ENCODE measurements at regions not wholly inside any gene's neighbourhood (a gene's known extent, or its start where the extent isn't known, plus 50 kb on each side); places are given as distances from the start of the nearest gene placed in this dataset.

DNA sequence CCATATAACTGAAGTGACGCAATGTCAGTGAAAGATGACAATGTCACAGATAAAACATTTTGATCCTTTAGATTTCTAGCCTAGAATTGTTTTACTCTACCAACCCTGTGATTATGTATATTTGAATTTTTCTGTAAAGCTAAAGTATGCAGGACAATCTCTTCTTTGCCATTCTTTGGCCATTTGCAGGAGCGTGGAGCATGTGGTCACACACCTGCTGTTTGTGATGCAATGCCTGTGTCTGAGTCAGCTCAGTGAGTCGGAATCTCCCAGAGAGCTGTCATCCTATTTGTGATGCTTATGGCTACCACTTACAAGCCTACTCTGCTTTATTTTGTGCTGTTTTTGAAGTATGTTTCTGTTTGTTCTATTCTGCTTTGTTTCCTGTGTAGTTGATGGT is 214.5 kb downstream of the NAF1 start:
- TF ChIP-seq EZH2 (IDR thresholded peaks at IDR 0.05; ENCODE audit: borderline replicate concordance, low read depth, low read length, poor library complexity, severe bottlenecking), result no peak
- TF ChIP-seq, protein P1, sequence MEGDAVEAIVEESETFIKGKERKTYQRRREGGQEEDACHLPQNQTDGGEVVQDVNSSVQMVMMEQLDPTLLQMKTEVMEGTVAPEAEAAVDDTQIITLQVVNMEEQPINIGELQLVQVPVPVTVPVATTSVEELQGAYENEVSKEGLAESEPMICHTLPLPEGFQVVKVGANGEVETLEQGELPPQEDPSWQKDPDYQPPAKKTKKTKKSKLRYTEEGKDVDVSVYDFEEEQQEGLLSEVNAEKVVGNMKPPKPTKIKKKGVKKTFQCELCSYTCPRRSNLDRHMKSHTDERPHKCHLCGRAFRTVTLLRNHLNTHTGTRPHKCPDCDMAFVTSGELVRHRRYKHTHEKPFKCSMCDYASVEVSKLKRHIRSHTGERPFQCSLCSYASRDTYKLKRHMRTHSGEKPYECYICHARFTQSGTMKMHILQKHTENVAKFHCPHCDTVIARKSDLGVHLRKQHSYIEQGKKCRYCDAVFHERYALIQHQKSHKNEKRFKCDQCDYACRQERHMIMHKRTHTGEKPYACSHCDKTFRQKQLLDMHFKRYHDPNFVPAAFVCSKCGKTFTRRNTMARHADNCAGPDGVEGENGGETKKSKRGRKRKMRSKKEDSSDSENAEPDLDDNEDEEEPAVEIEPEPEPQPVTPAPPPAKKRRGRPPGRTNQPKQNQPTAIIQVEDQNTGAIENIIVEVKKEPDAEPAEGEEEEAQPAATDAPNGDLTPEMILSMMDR (conservative IDR thresholded peaks at IDR 0.05; ENCODE audit: low read depth, low read length), result no peak
- no peak for DNase-seq (ENCODE audit: low spot score)
- no peak overlapping the region for H3K4me3 ChIP-seq (ENCODE audit: low read depth, low read length, poor library complexity, severe bottlenecking)
- H3K4me1 ChIP-seq (ENCODE audit: insufficient read depth, low read length, poor library complexity, severe bottlenecking), result no peaks in the 10 kb centered on the region
- H3K36me3 ChIP-seq (ENCODE audit: insufficient read depth, low read length, poor library complexity, severe bottlenecking), result no peaks in the 10 kb centered on the region
- CTCF ChIA-PET, result no interaction called here
- no peak overlapping the region for H3K27ac ChIP-seq (ENCODE audit: low read depth, low read length, poor library complexity, severe bottlenecking)
- POLR2A ChIA-PET (ENCODE audit: low non-redundant PET), result no interaction called here
- no peaks in the 10 kb centered on the region for H3K27me3 ChIP-seq (replicated peaks; ENCODE audit: insufficient read depth, low read depth, low read length, poor library complexity)
- intact Hi-C loops (cut with micrococcal nuclease; ENCODE audit: unreplicated experiment), result no loop called here
- no TSS peak for BruUV-seq (replicated peaks)
- H3K9me3 ChIP-seq (ENCODE audit: low read depth, low read length, poor library complexity, severe bottlenecking), result no peaks in the 10 kb centered on the region

DNA sequence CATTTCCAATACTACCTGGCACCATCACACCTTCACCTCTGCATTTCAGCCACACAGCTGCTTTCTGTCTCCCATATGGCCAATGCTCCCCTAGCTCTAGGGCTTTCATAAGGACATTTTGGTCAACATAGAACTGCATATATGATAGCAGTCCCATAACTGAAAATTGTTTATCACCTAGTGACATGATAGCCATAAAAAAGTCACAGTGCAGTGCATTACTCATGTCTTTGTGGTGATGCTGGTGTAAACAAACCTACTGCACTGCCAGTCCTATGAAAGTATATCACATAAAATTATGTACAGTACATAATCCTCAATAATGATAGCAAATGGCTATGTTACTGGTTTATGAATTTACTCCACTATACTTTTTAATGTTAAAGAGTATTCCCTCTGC is 221.0 kb downstream of the NAF1 start:
- ChIA-PET POLR2A (ENCODE audit: low non-redundant PET) (no interaction called here), CTCF (no interaction called here)
- no peak overlapping the region for H3K27ac ChIP-seq (ENCODE audit: low read depth, low read length, poor library complexity, severe bottlenecking)
- H3K4me3 ChIP-seq (ENCODE audit: low read depth, low read length, poor library complexity, severe bottlenecking), result no peak overlapping the region
- no peaks in the 10 kb centered on the region for H3K9me3 ChIP-seq (ENCODE audit: low read depth, low read length, poor library complexity, severe bottlenecking)
- BruUV-seq (replicated peaks), result no TSS peak
- intact Hi-C loops (cut with micrococcal nuclease; ENCODE audit: unreplicated experiment), result no loop called here
- H3K36me3 ChIP-seq (ENCODE audit: insufficient read depth, low read length, poor library complexity, severe bottlenecking), result no peaks in the 10 kb centered on the region
- no peak for TF ChIP-seq EZH2 (IDR thresholded peaks at IDR 0.05; ENCODE audit: borderline replicate concordance, low read depth, low read length, poor library complexity, severe bottlenecking)
- TF ChIP-seq, protein P1 (conservative IDR thresholded peaks at IDR 0.05; ENCODE audit: low read depth, low read length), result no peak
- no peaks in the 10 kb centered on the region for H3K4me1 ChIP-seq (ENCODE audit: insufficient read depth, low read length, poor library complexity, severe bottlenecking)
- H3K27me3 ChIP-seq (replicated peaks; ENCODE audit: insufficient read depth, low read depth, low read length, poor library complexity), result no peaks in the 10 kb centered on the region
- no peak for DNase-seq (ENCODE audit: low spot score)

DNA sequence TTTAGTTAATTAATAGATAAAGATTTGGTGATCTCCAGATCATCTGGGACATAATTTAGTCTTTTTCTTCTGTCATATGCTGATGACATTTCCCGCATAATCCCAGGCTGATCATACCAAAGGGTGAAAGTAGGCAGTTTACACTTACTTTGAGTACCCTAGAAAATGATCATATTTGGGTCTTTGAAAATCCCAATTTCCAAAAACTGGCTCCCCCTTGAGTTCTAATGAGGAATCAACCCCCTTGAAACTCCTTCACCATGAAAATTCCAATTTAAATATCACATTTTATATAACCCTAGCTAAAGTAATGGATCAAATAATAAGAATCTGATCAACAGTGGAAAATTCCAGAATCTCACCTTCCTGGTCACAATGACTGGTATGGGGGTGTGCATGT is 223.4 kb downstream of the NAF1 start:
- no peak overlapping the region for H3K27ac ChIP-seq (ENCODE audit: low read depth, low read length, poor library complexity, severe bottlenecking)
- no peaks in the 10 kb centered on the region for H3K36me3 ChIP-seq (ENCODE audit: insufficient read depth, low read length, poor library complexity, severe bottlenecking)
- no peak for DNase-seq (ENCODE audit: low spot score)
- no peaks in the 10 kb centered on the region for H3K27me3 ChIP-seq (replicated peaks; ENCODE audit: insufficient read depth, low read depth, low read length, poor library complexity)
- ChIA-PET POLR2A (ENCODE audit: low non-redundant PET) (no interaction called here), CTCF (no interaction called here)
- intact Hi-C loops (cut with micrococcal nuclease; ENCODE audit: unreplicated experiment), result loop anchor here (5.0 kb wide), 1 partner anchor 446 kb away; no protein-coding TSS in a partner anchor
- TF ChIP-seq, protein P1 (conservative IDR thresholded peaks at IDR 0.05; ENCODE audit: low read depth, low read length), result peak; percentile 40
- TF ChIP-seq EZH2 (IDR thresholded peaks at IDR 0.05; ENCODE audit: borderline replicate concordance, low read depth, low read length, poor library complexity, severe bottlenecking), result no peak
- peaks cover 6% of the 10 kb centered on the region for H3K4me1 ChIP-seq (ENCODE audit: insufficient read depth, low read length, poor library complexity, severe bottlenecking)
- no TSS peak for BruUV-seq (replicated peaks)
- H3K4me3 ChIP-seq (ENCODE audit: low read depth, low read length, poor library complexity, severe bottlenecking), result no peak overlapping the region
- no peaks in the 10 kb centered on the region for H3K9me3 ChIP-seq (ENCODE audit: low read depth, low read length, poor library complexity, severe bottlenecking)

Measured in A673 (cell line).